Keratinocyte (primary cell): ENCODE measurements at regions not wholly inside any gene's neighbourhood (a gene's known extent, or its start where the extent isn't known, plus 50 kb on each side); places are given as distances from the start of the nearest gene placed in this dataset.

Experiments
- DNase-seq: peaks from one replicate; pipeline ENCODE4 v3.0.0-alpha.2; 2011; ENCODE audit warnings: low read depth, missing footprints, low spot score
- FAIRE-seq: peaks from 2 replicates; lab custom pipeline; 2011; peaks lifted over from hg19 to GRCh38; lab: Jason Lieb, UNC
- H2AFZ ChIP-seq: 2 replicates; pipeline ENCODE4 v1.6.0; 2012; ENCODE audit warnings: low read length, control low read depth, inconsistent platforms; ENCODE audit not compliant: control insufficient read depth
- H3K27ac ChIP-seq: 2 replicates; pipeline ENCODE4 v1.5.1; 2011; ENCODE audit warnings: low read length; ENCODE audit not compliant: control insufficient read depth, insufficient read depth
- H3K27me3 ChIP-seq: 3 replicates; pipeline ENCODE4 v1.6.0; 2011; ENCODE audit warnings: low read length; ENCODE audit not compliant: control insufficient read depth, insufficient read depth; ENCODE audit errors: extremely low read depth
- H3K36me3 ChIP-seq, 2 experiments: 2 replicates in 1 of 2; 3 replicates in 1 of 2; pipeline ENCODE4 v1.5.1; 2011; ENCODE audit warnings: low read length in 2 of 2, mild to moderate bottlenecking in 1 of 2; ENCODE audit not compliant: control insufficient read depth in 2 of 2, insufficient read depth in 2 of 2; ENCODE audit errors: extremely low read depth in 1 of 2
- H3K4me1 ChIP-seq: 3 replicates; pipeline ENCODE4 v1.5.1; 2011; ENCODE audit warnings: low read length; ENCODE audit not compliant: control insufficient read depth, insufficient read depth; ENCODE audit errors: extremely low read depth
- H3K4me2 ChIP-seq: 3 replicates; pipeline ENCODE4 v1.6.0; 2011; ENCODE audit warnings: low read depth, low read length; ENCODE audit not compliant: control insufficient read depth, insufficient read depth; ENCODE audit errors: extremely low read depth
- H3K4me3 ChIP-seq, 3 experiments: fragments of 200-600 bp in 1 of 3; sonication (generic) in 1 of 3; 2 replicates in 2 of 3; 3 replicates in 1 of 3; pipeline ENCODE4 v1.5.1; 2011 to 2016; ENCODE audit warnings: low read length in 3 of 3, mild to moderate bottlenecking in 3 of 3, control low read depth in 2 of 3, inconsistent platforms in 1 of 3, low read depth in 1 of 3, mixed read lengths in 1 of 3, mixed run types in 1 of 3, moderate library complexity in 1 of 3; ENCODE audit not compliant: control insufficient read depth in 2 of 3, insufficient read depth in 2 of 3; ENCODE audit errors: extremely low read depth in 1 of 3
- H3K79me2 ChIP-seq: 2 replicates; pipeline ENCODE4 v1.6.0; 2012; ENCODE audit warnings: low read length; ENCODE audit not compliant: control insufficient read depth, insufficient read depth
- H3K9ac ChIP-seq: 3 replicates; pipeline ENCODE4 v1.6.0; 2011; ENCODE audit warnings: low read length; ENCODE audit not compliant: control insufficient read depth, insufficient read depth; ENCODE audit errors: extremely low read depth
- H3K9me1 ChIP-seq: 3 replicates; pipeline ENCODE4 v1.6.0; 2011; ENCODE audit warnings: low read length; ENCODE audit not compliant: control insufficient read depth, insufficient read depth; ENCODE audit errors: extremely low read depth
- H3K9me3 ChIP-seq: 2 replicates; pipeline ENCODE4 v1.5.1; 2012; ENCODE audit warnings: low read depth, low read length; ENCODE audit not compliant: control insufficient read depth
- H4K20me1 ChIP-seq: 3 replicates; pipeline ENCODE4 v1.6.0; 2011; ENCODE audit warnings: low read length; ENCODE audit not compliant: control insufficient read depth, insufficient read depth; ENCODE audit errors: extremely low read depth
- EZH2 ChIP-seq: IDR thresholded peaks from one replicate; pipeline ENCODE4 v1.6.1; 2012; ENCODE audit warnings: inconsistent platforms, mild to moderate bottlenecking, low read length, moderate library complexity
- dilution Hi-C: fragments of 300-500 bp; cut with MboI; formaldehyde crosslinking; loops from one replicate; pipeline ENCODE4 v1.7.0; 2020; ENCODE audit warnings: low sequenced_read_pairs; ENCODE audit not compliant: extremely low pct_ligation_motif_present
- TF ChIP-seq, protein P1 (sequence below), 3 experiments: IDR thresholded peaks in 1 of 3; conservative IDR thresholded peaks in 1 of 3; optimal IDR thresholded peaks in 1 of 3; 2 replicates in 2 of 3; 3 replicates in 1 of 3; pipeline versions ENCODE3 to v1.5.1; 2011; ENCODE audit warnings: low read length in 3 of 3, mild to moderate bottlenecking in 3 of 3, moderate library complexity in 2 of 3, control low read depth in 1 of 3, inconsistent platforms in 1 of 3; ENCODE audit not compliant: insufficient read depth in 2 of 3; ENCODE audit errors: extremely low read depth in 1 of 3

DNA sequence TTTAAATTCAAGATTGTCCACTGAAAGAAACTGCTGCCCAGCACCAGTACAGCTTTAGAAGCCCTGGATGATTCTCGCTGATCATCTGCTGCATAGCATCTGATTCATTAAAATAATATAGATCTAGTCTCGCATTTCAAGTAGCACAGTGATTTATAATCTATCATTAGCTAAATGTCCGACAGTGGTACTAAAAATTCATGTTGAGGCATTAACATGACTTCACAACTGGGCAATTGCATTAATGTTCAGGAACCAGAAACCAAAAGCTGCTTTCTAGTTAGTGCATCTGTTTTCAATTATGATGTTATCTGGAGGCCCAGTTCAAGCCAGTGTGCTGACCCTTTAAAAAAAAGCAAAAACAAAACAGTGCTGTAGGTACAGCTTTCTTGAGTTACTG lies 1987.2 kb upstream of the SEL1L start:
- TF ChIP-seq, protein P1, sequence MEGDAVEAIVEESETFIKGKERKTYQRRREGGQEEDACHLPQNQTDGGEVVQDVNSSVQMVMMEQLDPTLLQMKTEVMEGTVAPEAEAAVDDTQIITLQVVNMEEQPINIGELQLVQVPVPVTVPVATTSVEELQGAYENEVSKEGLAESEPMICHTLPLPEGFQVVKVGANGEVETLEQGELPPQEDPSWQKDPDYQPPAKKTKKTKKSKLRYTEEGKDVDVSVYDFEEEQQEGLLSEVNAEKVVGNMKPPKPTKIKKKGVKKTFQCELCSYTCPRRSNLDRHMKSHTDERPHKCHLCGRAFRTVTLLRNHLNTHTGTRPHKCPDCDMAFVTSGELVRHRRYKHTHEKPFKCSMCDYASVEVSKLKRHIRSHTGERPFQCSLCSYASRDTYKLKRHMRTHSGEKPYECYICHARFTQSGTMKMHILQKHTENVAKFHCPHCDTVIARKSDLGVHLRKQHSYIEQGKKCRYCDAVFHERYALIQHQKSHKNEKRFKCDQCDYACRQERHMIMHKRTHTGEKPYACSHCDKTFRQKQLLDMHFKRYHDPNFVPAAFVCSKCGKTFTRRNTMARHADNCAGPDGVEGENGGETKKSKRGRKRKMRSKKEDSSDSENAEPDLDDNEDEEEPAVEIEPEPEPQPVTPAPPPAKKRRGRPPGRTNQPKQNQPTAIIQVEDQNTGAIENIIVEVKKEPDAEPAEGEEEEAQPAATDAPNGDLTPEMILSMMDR (optimal IDR thresholded peaks at IDR 0.05 in 1 of 3, IDR thresholded peaks at IDR 0.05 in 1 of 3, conservative IDR thresholded peaks at IDR 0.05 in 1 of 3; ENCODE audit: extremely low read depth in 1 of 3, insufficient read depth in 2 of 3, low read length in 3 of 3) = no peak
- TF ChIP-seq EZH2 = no peak
- Histone ChIP-seq H3K4me2 (no peak overlapping the region), H3K27ac (no peak overlapping the region), H4K20me1 (no peaks in the 10 kb centered on the region), H3K9me1 (no peaks in the 10 kb centered on the region), H2AFZ (no peak overlapping the region), H3K79me2 (no peaks in the 10 kb centered on the region), H3K36me3 (no peaks in the 10 kb centered on the region), H3K27me3 (no peaks in the 10 kb centered on the region), H3K4me1 (no peaks in the 10 kb centered on the region), H3K9ac (no peak overlapping the region), H3K4me3 (no peak overlapping the region), H3K9me3 (no peaks in the 10 kb centered on the region)
- dilution Hi-C loops = no loop called here
- DNase-seq (no peak), FAIRE-seq (no peak)

DNA sequence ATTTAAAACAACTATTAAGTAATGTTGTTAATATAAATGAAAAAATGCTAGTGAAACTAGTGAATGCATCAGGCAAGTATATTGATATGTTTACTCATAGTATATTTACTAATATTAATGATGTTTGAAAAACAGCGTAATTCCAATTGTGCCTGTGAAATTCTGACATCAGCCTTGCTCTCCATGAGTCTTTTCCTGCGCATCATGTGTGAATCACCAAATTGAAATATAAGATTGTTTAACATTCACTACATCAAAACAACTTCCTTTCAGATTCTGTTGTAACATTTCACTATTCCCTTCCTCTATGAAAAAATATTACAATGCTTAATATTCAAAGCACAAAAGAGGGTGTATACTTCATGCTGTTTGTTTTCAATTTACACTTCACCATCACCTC lies 1995.9 kb upstream of the SEL1L start:
- no peaks in the 10 kb centered on the region for H3K4me1 ChIP-seq
- no peak overlapping the region for H3K9ac ChIP-seq
- no peak overlapping the region for H3K27ac ChIP-seq
- no peak overlapping the region for H3K4me2 ChIP-seq
- no peak overlapping the region for H2AFZ ChIP-seq
- no peaks in the 10 kb centered on the region for H3K79me2 ChIP-seq
- FAIRE-seq = no peak
- no peak for DNase-seq
- H3K9me3 ChIP-seq = no peaks in the 10 kb centered on the region
- H3K27me3 ChIP-seq = no peaks in the 10 kb centered on the region
- H3K36me3 ChIP-seq = no peaks in the 10 kb centered on the region
- dilution Hi-C loops = no loop called here
- H4K20me1 ChIP-seq = no peaks in the 10 kb centered on the region
- no peaks in the 10 kb centered on the region for H3K9me1 ChIP-seq
- TF ChIP-seq, protein P1 (optimal IDR thresholded peaks at IDR 0.05 in 1 of 3, IDR thresholded peaks at IDR 0.05 in 1 of 3, conservative IDR thresholded peaks at IDR 0.05 in 1 of 3; ENCODE audit: extremely low read depth in 1 of 3, insufficient read depth in 2 of 3, low read length in 3 of 3) = no peak
- no peak for TF ChIP-seq EZH2
- no peak overlapping the region for H3K4me3 ChIP-seq
